Astrocyte (in vitro differentiated cells and primary cell): ENCODE measurements at regions not wholly inside any gene's neighbourhood (a gene's known extent, or its start where the extent isn't known, plus 50 kb on each side); places are given as distances from the start of the nearest gene placed in this dataset.

Experiments used
- CTCF ChIP-seq: IDR thresholded peaks from 2 replicates; pipeline ENCODE4 v1.5.1; 2011; ENCODE audit warnings: low read depth, mild to moderate bottlenecking, inconsistent platforms, low read length, moderate library complexity; ENCODE audit not compliant: insufficient read depth
- EZH2 ChIP-seq: IDR thresholded peaks from 2 replicates; pipeline ENCODE4 v1.6.1; 2012; ENCODE audit warnings: mild to moderate bottlenecking, low read length, inconsistent platforms; ENCODE audit not compliant: insufficient read depth

GRCh38 chr3:30349507-30349906, 256.9 kb upstream of the TGFBR2 start:
- TF ChIP-seq CTCF (no peak), EZH2 (no peak)
